IMR-90 (cell line): ENCODE measurements at regions not wholly inside any gene's neighbourhood (a gene's known extent, or its start where the extent isn't known, plus 50 kb on each side); places are given as distances from the start of the nearest gene placed in this dataset.

ENCODE experiments used
- CEBPB ChIP-seq: IDR thresholded peaks from 2 replicates; pipeline ENCODE4 v1.6.1; 2012; ENCODE audit warnings: low read depth, low read length, improper control_type of control experiment
- FOS ChIP-seq: fragments of 150-350 bp; IDR thresholded peaks from 2 replicates; pipeline ENCODE4 v1.6.1; 2016; ENCODE audit warnings: low read depth, low read length
- MXI1 ChIP-seq: IDR thresholded peaks from 2 replicates; pipeline ENCODE4 v1.6.1; 2012; ENCODE audit warnings: low read depth, mild to moderate bottlenecking, low read length, moderate library complexity, borderline replicate concordance
- POLR2A ChIP-seq: IDR thresholded peaks from 2 replicates; pipeline ENCODE4 v1.6.1; 2012; ENCODE audit warnings: mild to moderate bottlenecking, low read depth, low read length
- RAD21 ChIP-seq: IDR thresholded peaks from 2 replicates; pipeline ENCODE4 v1.6.1; 2012; ENCODE audit warnings: low read length, improper control_type of control experiment
- RCOR1 ChIP-seq: IDR thresholded peaks from 2 replicates; pipeline ENCODE4 v1.6.1; 2012; ENCODE audit warnings: mild to moderate bottlenecking, low read length, improper control_type of control experiment; ENCODE audit not compliant: insufficient replicate concordance
- RFX5 ChIP-seq: IDR thresholded peaks from 2 replicates; pipeline ENCODE4 v1.8.0; 2012; ENCODE audit warnings: low read depth, mild to moderate bottlenecking, low read length, moderate library complexity
- SMC3 ChIP-seq: fragments of 150-350 bp; IDR thresholded peaks from 2 replicates; pipeline ENCODE4 v1.6.1; 2016; ENCODE audit warnings: low read depth, mild to moderate bottlenecking, antibody characterized with exemption, low read length, moderate library complexity
- USF2 ChIP-seq: fragments of 150-350 bp; IDR thresholded peaks from 2 replicates; pipeline ENCODE4 v1.6.1; 2017; ENCODE audit warnings: mild to moderate bottlenecking, antibody characterized with exemption, low read length, low read depth
- TF ChIP-seq, protein P1 (sequence below): conservative IDR thresholded peaks from 2 replicates; pipeline ENCODE4 v1.5.1; 2012; ENCODE audit warnings: mild to moderate bottlenecking, low read depth, low read length, improper control_type of control experiment

GRCh38 chr11:37372667-37373066, 774.6 kb upstream of the RAG2 start:
- no peak for TF ChIP-seq SMC3
- no peak for TF ChIP-seq POLR2A
- TF ChIP-seq, protein P1, sequence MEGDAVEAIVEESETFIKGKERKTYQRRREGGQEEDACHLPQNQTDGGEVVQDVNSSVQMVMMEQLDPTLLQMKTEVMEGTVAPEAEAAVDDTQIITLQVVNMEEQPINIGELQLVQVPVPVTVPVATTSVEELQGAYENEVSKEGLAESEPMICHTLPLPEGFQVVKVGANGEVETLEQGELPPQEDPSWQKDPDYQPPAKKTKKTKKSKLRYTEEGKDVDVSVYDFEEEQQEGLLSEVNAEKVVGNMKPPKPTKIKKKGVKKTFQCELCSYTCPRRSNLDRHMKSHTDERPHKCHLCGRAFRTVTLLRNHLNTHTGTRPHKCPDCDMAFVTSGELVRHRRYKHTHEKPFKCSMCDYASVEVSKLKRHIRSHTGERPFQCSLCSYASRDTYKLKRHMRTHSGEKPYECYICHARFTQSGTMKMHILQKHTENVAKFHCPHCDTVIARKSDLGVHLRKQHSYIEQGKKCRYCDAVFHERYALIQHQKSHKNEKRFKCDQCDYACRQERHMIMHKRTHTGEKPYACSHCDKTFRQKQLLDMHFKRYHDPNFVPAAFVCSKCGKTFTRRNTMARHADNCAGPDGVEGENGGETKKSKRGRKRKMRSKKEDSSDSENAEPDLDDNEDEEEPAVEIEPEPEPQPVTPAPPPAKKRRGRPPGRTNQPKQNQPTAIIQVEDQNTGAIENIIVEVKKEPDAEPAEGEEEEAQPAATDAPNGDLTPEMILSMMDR = no peak
- no peak for TF ChIP-seq RFX5
- TF ChIP-seq USF2 = no peak
- no peak for TF ChIP-seq MXI1
- TF ChIP-seq RCOR1 = no peak
- no peak for TF ChIP-seq CEBPB
- TF ChIP-seq RAD21 = no peak
- no peak for TF ChIP-seq FOS
